ENCODE measurements at regions not wholly inside any gene's neighbourhood (a gene's known extent, or its start where the extent isn't known, plus 50 kb on each side); places are given as distances from the start of the nearest gene placed in this dataset.
"Not testable (repeated sequence)": the region's sequence is repeated elsewhere in the genome, so short reads cannot be mapped to it uniquely, and the experiment has no call there.

DNA sequence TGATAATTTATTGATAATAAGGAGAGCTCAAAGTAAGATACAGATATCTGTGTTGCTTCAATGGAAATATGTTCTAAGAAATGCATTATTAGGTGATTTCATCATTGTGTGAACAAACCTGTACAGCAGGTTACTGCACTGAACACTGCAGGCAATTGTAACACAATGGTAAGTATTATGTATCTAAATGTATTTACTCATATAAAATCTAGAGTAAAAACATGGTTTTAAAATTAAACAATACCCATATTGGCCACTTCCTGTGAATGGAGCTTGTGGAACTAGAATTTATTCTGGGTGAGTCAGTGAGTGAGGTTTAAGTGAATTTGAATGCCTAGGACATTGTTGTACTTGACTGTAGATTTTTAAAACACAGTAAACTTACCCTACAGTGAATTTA lies 722.9 kb upstream of the RAG2 start:
- DNase-seq (ENCODE audit: low spot score) = no peak
- in situ Hi-C loops (cut with HindIII; ENCODE audit: low sequenced_read_pairs) = no loop called here

DNA sequence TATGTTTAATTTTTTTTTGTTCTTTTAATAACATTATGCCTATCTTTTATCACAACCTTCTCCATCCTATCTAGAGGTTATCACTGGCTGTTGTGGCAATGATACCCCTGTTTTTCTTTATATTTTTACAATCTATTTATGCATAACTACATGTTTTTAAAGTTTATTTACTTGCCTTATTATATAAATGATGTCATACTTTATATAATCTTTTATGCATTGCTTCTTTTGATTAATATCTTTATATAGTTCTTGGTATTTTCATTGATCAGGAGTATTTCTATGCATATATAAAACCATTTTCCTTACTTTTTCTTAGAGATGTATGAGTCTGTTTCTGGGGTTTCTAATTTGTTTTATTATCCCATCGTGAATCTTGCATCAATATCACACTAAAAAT lies 719.8 kb upstream of the RAG2 start:
- in situ Hi-C loops (cut with HindIII; ENCODE audit: low sequenced_read_pairs) = no loop called here
- DNase-seq (ENCODE audit: low spot score) = no peak

DNA sequence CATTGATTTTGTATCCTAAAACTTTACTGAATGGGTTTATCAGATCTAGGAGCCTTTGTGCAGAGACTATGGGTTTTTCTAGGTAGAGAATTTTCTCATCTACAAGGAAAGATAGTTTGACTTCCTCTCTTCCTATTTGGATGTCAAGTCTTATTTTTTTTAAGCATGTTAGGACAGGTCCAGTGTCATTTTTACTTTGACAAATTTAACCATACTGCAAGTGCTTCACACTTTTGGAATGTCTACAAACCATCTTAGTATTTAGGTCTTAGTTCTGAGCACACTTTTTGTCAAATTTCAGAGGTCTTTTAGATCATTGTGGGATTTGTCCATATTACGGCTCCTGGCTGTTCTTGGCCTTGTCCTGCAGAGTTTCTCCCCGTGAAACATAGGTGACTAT lies 715.2 kb upstream of the RAG2 start:
- in situ Hi-C loops (cut with HindIII; ENCODE audit: low sequenced_read_pairs) = no loop called here
- DNase-seq (ENCODE audit: low spot score) = no peak

DNA sequence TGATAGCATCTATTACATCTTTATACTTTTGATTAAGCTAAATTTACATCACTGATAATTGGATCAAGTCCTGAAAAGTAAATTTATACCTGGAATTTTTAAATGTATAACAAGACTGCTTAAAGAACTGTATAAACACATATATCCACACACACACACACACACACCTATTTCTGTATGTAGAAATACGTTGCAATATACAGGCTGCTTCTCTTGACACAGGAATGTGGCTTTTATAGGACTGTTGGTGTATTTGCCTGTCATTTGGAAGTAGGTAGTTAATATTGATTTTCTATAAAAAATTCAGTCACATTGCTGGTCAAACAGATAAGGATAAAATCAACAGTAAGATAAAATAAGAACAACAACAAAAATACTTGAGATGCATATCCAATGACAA lies 708.5 kb upstream of the RAG2 start:
- in situ Hi-C loops (cut with HindIII; ENCODE audit: low sequenced_read_pairs) = no loop called here
- DNase-seq (ENCODE audit: low spot score) = no peak

GRCh38 chr11:37301405-37301804 lies 703.4 kb upstream of the RAG2 start:
- in situ Hi-C loops (cut with HindIII; ENCODE audit: low sequenced_read_pairs); DNase-seq (ENCODE audit: low spot score): not testable (repeated sequence)

- DNase-seq (ENCODE audit: low spot score) = no peak
- in situ Hi-C loops (cut with HindIII; ENCODE audit: low sequenced_read_pairs) = no loop called here
These were observed 700.1 kb upstream of the RAG2 start for GRCh38 chr11:37298173-37298572.

DNA sequence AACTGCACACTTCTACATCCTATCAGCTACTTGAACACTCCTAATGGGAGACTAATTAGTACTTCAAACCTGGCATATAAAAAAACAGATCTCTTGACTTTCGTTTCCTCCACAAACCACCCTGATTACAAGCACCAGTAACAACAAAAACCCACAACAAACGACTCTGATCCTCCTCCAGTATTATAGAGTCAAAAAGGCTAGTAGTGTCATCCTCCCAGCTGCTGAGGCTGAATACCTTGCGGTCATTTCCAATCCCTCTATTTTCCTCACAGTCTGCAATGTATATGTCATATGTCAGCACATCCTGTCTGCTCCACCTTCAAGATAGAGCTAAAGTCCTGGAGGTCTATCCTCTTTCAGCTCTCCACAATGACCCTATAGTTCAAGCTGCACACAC lies 688.9 kb upstream of the RAG2 start:
- no peak for DNase-seq (ENCODE audit: low spot score)
- in situ Hi-C loops (cut with HindIII; ENCODE audit: low sequenced_read_pairs) = no loop called here

DNA sequence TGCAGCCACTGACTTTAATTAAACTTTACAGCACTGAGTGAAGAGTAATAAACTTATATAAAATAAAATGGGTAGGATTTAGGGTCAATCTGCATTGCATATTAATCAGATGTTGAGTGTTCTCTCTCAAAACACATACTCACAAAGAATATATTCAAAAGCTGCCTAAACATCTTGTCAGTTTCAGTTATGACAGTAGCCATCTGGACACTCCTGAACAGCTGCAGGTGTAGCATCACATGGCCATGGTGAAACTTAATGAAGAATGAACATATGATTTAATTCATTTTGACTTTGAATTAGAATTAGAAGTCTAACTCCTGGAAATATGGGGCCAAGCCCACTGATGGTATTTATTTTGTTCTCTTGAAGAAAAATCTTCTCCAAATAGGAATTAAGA lies 684.3 kb upstream of the RAG2 start:
- no peak for DNase-seq (ENCODE audit: low spot score)
- in situ Hi-C loops (cut with HindIII; ENCODE audit: low sequenced_read_pairs) = no loop called here

GRCh38 chr11:37280200-37280599 lies 682.2 kb upstream of the RAG2 start:
- in situ Hi-C loops (cut with HindIII; ENCODE audit: low sequenced_read_pairs) = no loop called here
- DNase-seq (ENCODE audit: low spot score) = no peak

GRCh38 chr11:37277896-37278465 lies 679.9 kb upstream of the RAG2 start:
- in situ Hi-C loops (cut with HindIII; ENCODE audit: low sequenced_read_pairs) = no loop called here
- DNase-seq (ENCODE audit: low spot score) = no peak

DNA sequence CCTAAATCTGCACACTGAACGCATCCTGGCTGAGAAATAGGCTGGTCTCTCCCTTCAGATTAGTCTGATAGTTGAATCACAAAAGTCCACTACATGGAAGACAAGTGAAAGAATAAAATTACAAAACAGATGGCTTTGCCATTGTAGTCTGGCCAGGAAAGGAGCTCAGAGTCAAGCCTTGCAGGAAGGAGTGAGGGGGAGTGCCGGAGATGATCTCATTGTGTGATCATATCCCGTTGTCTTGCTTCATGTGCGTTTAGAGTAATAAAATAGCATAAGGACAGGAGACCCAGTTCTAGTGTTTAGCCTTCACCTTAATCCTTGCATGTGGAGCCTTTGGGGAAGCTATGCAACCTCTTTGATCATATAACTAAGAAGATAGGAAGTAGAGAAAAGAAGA lies 666.7 kb upstream of the RAG2 start:
- no peak for DNase-seq (ENCODE audit: low spot score)
- in situ Hi-C loops (cut with HindIII; ENCODE audit: low sequenced_read_pairs) = no loop called here

- in situ Hi-C loops (cut with HindIII; ENCODE audit: low sequenced_read_pairs) = no loop called here
- no peak for DNase-seq (ENCODE audit: low spot score)
These were observed 666.0 kb upstream of the RAG2 start for GRCh38 chr11:37264060-37264459.

- DNase-seq (ENCODE audit: low spot score); in situ Hi-C loops (cut with HindIII; ENCODE audit: low sequenced_read_pairs): not testable (repeated sequence)
These were observed 665.4 kb upstream of the RAG2 start for GRCh38 chr11:37263467-37263866.

- in situ Hi-C loops (cut with HindIII; ENCODE audit: low sequenced_read_pairs) = no loop called here
- DNase-seq (ENCODE audit: low spot score) = no peak
These were observed 661.7 kb upstream of the RAG2 start for GRCh38 chr11:37259734-37260133.

DNA sequence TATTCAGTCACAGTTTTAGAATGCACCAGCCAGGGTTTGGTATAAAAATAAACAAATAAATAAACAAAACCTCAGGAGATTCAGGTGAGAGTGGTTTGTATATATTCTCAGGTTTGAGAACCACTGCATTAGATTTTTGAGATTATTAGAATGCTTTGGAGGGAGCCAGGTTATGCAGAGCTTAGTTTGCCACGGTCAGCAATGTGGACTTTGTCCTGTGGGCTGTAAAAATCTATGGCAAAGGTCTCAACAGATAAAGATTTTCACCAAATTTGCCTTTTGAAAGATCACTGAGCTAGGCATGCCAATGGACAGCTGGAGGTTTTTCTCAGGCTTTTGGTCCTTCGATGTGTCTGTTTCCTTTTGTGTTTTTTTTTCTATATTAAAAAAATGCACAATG lies 650.1 kb upstream of the RAG2 start:
- in situ Hi-C loops (cut with HindIII; ENCODE audit: low sequenced_read_pairs) = no loop called here
- no peak for DNase-seq (ENCODE audit: low spot score)

GRCh38 chr11:37246092-37246491 lies 648.1 kb upstream of the RAG2 start:
- in situ Hi-C loops (cut with HindIII; ENCODE audit: low sequenced_read_pairs); DNase-seq (ENCODE audit: low spot score): not testable (repeated sequence)

- in situ Hi-C loops (cut with HindIII; ENCODE audit: low sequenced_read_pairs) = no loop called here
- DNase-seq (ENCODE audit: low spot score) = no peak
These were observed 632.8 kb upstream of the RAG2 start for GRCh38 chr11:37230865-37231264.

DNA sequence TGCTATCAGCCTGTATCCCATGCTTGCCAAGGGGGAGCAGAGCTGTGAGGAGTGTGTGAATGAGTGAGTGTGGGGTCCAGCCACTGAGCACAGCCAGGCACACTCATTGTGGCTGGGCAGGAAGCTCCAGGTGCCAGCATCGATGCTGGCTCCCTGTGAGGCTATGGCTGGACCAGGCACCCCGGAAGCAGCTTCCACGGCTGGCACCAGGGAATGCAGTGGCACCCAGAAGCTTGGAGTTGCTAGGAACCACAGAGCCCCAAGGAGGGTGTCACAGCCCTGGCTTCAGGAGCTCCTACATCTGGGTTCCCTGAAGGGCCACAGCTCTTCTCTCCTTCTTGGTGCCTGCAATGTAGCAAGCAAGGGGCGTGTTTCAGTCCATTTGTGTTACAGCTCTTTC lies 625.9 kb upstream of the RAG2 start:
- in situ Hi-C loops (cut with HindIII; ENCODE audit: low sequenced_read_pairs) = no loop called here
- no peak for DNase-seq (ENCODE audit: low spot score)

DNA sequence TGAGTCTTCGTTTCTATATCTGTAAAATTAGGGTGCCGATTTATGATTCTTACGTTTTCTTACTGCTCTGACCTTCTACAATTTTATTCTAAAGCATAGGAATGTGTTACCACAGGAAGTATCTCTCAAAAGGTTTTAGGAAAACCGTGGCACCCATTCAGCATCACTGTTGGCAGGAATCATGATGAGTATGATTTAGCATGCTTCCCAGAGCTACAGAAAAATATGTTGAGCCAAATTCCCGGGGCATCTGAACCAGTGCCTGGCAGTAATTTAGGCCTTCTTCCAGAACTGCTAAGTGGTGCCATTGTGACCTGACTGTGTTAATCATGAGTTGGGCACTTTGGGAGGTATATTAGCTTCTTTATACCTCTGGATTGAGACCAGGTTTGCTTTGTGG lies 605.0 kb upstream of the RAG2 start:
- in situ Hi-C loops (cut with HindIII; ENCODE audit: low sequenced_read_pairs) = no loop called here
- DNase-seq (ENCODE audit: low spot score) = no peak

GRCh38 chr11:37199082-37199481 lies 601.0 kb upstream of the RAG2 start:
- in situ Hi-C loops (cut with HindIII; ENCODE audit: low sequenced_read_pairs) = no loop called here
- no peak for DNase-seq (ENCODE audit: low spot score)

DNA sequence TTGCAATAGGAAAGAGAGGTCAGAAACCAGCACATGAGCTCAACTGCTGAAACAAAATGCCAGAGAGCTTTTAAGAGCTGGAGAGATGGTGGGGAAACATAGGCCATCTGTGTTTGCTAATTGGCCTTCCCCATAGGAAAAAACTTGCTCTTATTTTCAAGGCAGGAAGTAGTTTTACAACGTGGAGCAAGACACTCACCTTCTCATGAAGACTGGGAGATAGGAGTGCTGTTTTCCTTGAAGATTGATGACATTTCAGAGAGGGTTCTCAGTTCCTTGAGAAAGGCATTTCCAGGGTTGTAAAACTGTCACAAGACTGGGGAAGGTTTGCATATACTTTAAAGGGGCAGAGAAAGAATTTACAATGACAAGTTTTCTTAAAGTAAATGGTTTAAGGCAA lies 586.3 kb upstream of the RAG2 start:
- DNase-seq (ENCODE audit: low spot score) = no peak
- in situ Hi-C loops (cut with HindIII; ENCODE audit: low sequenced_read_pairs) = no loop called here

GRCh38 chr11:37182031-37182430 lies 584.0 kb upstream of the RAG2 start:
- in situ Hi-C loops (cut with HindIII; ENCODE audit: low sequenced_read_pairs) = no loop called here
- DNase-seq (ENCODE audit: low spot score) = no peak

Measured in G401 (cell line).